GM12878 (cell line): ENCODE measurements at regions not wholly inside any gene's neighbourhood (a gene's known extent, or its start where the extent isn't known, plus 50 kb on each side); places are given as distances from the start of the nearest gene placed in this dataset.

Source experiments
- BMI1 ChIP-seq: fragments of 450-650 bp; IDR thresholded peaks from 2 replicates; pipeline ENCODE4 v1.6.1; 2016; ENCODE audit warnings: mild to moderate bottlenecking, moderate library complexity, borderline replicate concordance
- CTCF ChIP-seq, 3 experiments: IDR thresholded peaks in 2 of 3; conservative IDR thresholded peaks in 1 of 3; 2 replicates each; pipeline ENCODE4 v1.5.1; 2011; ENCODE audit warnings: low read depth in 3 of 3, low read length in 3 of 3, mild to moderate bottlenecking in 3 of 3, control low read depth in 2 of 3, moderate library complexity in 2 of 3, inconsistent platforms in 1 of 3, mixed read lengths in 1 of 3; ENCODE audit not compliant: control insufficient read depth in 2 of 3, insufficient read depth in 1 of 3; ENCODE audit errors: extremely low read depth in 1 of 3
- EP300 ChIP-seq, 2 experiments: fragments of 150-350 bp in 1 of 2; IDR thresholded peaks; 2 replicates each; pipeline ENCODE4 v1.6.1; 2011 to 2012; ENCODE audit warnings: low read depth in 2 of 2, low read length in 2 of 2, borderline replicate concordance in 1 of 2, improper control_type of control experiment in 1 of 2, inconsistent platforms in 1 of 2; ENCODE audit not compliant: control insufficient read depth in 1 of 2
- EZH2 ChIP-seq: IDR thresholded peaks from 2 replicates; pipeline ENCODE4 v1.6.1; 2012; ENCODE audit warnings: low read depth, mild to moderate bottlenecking, control low read depth, inconsistent platforms, low read length, borderline replicate concordance; ENCODE audit not compliant: control insufficient read depth
- MTA3 ChIP-seq: IDR thresholded peaks from 2 replicates; pipeline ENCODE4 v1.6.1; 2012; ENCODE audit warnings: low read length, inconsistent platforms, borderline replicate concordance
- POLR2A ChIP-seq: IDR thresholded peaks from 2 replicates; pipeline ENCODE4 v1.6.1; 2011; ENCODE audit warnings: low read depth, mild to moderate bottlenecking, low read length
- POLR2AphosphoS5 ChIP-seq: IDR thresholded peaks from 2 replicates; pipeline ENCODE4 v1.6.1; 2011; ENCODE audit warnings: mild to moderate bottlenecking, low read length, inconsistent platforms
- RAD21 ChIP-seq: IDR thresholded peaks from 2 replicates; pipeline ENCODE4 v1.6.1; 2011; ENCODE audit warnings: mild to moderate bottlenecking, low read depth, low read length, moderate library complexity; ENCODE audit not compliant: insufficient read depth
- REST ChIP-seq: IDR thresholded peaks from 2 replicates; pipeline ENCODE4 v1.6.1; 2012; ENCODE audit warnings: mild to moderate bottlenecking, low read depth, low read length
- RFX5 ChIP-seq: IDR thresholded peaks from 2 replicates; pipeline ENCODE4 v1.6.1; 2011; ENCODE audit warnings: low read depth, low read length, improper control_type of control experiment
- RUNX3 ChIP-seq: IDR thresholded peaks from 2 replicates; pipeline ENCODE4 v1.6.1; 2012; ENCODE audit warnings: low read length, inconsistent platforms
- ZNF274 ChIP-seq: IDR thresholded peaks from one replicate; pipeline ENCODE4 v1.8.0; 2011; ENCODE audit not compliant: insufficient read length, insufficient read depth
- ZNF384 ChIP-seq: IDR thresholded peaks from 2 replicates; pipeline ENCODE4 v1.6.1; 2012; ENCODE audit warnings: low read depth, mild to moderate bottlenecking, low read length, improper control_type of control experiment, borderline replicate concordance
- ZSCAN29 ChIP-seq: fragments of 450-650 bp; IDR thresholded peaks from 2 replicates; pipeline ENCODE4 v1.6.1; 2017; ENCODE audit warnings: mild to moderate bottlenecking, moderate library complexity

GRCh38 chr21:27467366-27467765 lies 500.5 kb upstream of the ADAMTS5 start:
- TF ChIP-seq RAD21 (no peak), CTCF (IDR thresholded peaks at IDR 0.05 in 2 of 3, conservative IDR thresholded peaks at IDR 0.05 in 1 of 3; ENCODE audit: control insufficient read depth in 2 of 3, extremely low read depth in 1 of 3, insufficient read depth in 1 of 3, low read depth in 3 of 3, low read length in 3 of 3) (no peak), ZNF274 (no peak), RFX5 (no peak), BMI1 (no peak), EZH2 (no peak), REST (no peak), RUNX3 (no peak), EP300 (IDR thresholded peaks at IDR 0.05; ENCODE audit: borderline replicate concordance in 1 of 2, control insufficient read depth in 1 of 2, low read depth in 2 of 2, low read length in 2 of 2) (no peak), ZSCAN29 (no peak), ZNF384 (no peak), MTA3 (no peak), POLR2A (no peak), POLR2AphosphoS5 (no peak)
